ENCODE measurements at regions not wholly inside any gene's neighbourhood (a gene's known extent, or its start where the extent isn't known, plus 50 kb on each side); places are given as distances from the start of the nearest gene placed in this dataset.

- TF ChIP-seq CTCF (IDR thresholded peaks at IDR 0.05) (no peak), POLR2A (IDR thresholded peaks at IDR 0.05) (no peak)
Observed at GRCh38 chr2:180177534-180177933, 170.4 kb upstream of the CWC22 start.

Data from right lobe of liver (tissue), 4 donors.